ES-I3 (cell line): ENCODE measurements at regions not wholly inside any gene's neighbourhood (a gene's known extent, or its start where the extent isn't known, plus 50 kb on each side); places are given as distances from the start of the nearest gene placed in this dataset.
"Not testable (repeated sequence)": the region's sequence is repeated elsewhere in the genome, so short reads cannot be mapped to it uniquely, and the experiment has no call there.

ENCODE experiments used
- H3K36me3 ChIP-seq: 2 replicates; pipeline ENCODE4 v1.6.1; 2013; ENCODE audit warnings: mild to moderate bottlenecking, low read length, control low read depth, moderate library complexity; ENCODE audit not compliant: insufficient read depth
- H3K4me1 ChIP-seq: 2 replicates; pipeline ENCODE4 v1.6.1; 2013; ENCODE audit warnings: mild to moderate bottlenecking, control low read depth, low read length; ENCODE audit not compliant: insufficient read depth
- H3K9ac ChIP-seq: 2 replicates; pipeline ENCODE4 v1.6.1; 2013; ENCODE audit warnings: low read depth, mild to moderate bottlenecking, low read length, moderate library complexity
- H3K9me3 ChIP-seq: 2 replicates; pipeline ENCODE4 v1.6.1; 2013; ENCODE audit warnings: mild to moderate bottlenecking, low read length, moderate library complexity; ENCODE audit not compliant: control insufficient read depth, insufficient read depth

GRCh38 chr16:59859676-59860402, 1125.7 kb upstream of the GOT2 start:
- Histone ChIP-seq H3K9me3 (no peaks in the 10 kb centered on the region), H3K9ac (no peak overlapping the region), H3K4me1 (no peaks in the 10 kb centered on the region), H3K36me3 (no peaks in the 10 kb centered on the region)

DNA sequence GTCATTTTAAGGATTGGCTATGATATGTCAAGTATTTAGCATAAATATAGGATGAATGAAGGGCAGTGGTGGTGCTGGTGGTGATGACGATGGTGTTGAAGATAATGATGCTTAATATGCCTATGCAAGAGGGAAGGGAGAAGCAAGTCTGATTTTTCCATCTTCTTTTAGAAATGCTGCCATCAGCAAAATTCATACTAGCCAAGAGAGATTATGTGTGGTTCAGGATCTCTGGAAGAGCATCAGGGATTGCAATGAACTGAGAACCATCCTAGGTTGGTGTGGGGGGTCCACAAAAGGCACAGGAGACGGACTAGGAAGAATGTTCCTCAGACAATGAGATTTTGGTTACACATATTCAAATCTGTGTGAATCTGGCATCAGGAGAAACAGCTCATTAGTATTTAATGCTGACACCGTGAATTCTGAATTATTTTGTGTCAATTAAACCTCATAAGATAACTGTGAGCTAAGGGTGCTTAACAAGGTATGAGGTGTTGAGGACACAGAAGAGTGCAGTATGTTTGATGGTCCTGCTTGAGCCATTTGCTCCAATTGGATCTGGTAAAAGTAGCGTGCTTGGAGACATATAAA, 1120.8 kb upstream of the GOT2 start:
- no peak overlapping the region for H3K9ac ChIP-seq

DNA sequence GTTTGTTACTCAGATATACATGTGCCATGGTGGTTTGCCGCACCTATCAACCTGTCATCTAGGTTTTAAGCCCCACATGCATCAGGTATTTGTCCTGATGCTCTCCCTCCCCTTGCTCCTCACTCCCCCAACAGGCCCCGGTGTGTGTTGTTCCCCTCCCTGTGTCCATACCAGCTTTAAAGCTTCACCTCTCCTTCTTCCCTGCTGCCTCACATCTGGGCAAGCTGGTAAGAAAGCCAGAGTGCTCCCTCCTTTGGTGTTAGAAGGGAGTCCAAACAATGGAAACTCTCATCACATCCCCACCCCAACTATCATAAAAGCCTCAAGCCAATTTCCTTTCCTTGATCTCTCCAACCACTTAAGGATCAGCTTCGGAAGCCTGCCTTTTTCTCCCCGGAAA, 1115.6 kb upstream of the GOT2 start:
- no peaks in the 10 kb centered on the region for H3K9me3 ChIP-seq
- no peaks in the 10 kb centered on the region for H3K4me1 ChIP-seq
- H3K9ac ChIP-seq: no peak overlapping the region
- no peaks in the 10 kb centered on the region for H3K36me3 ChIP-seq

More for the DNA sequence above, 1120.8 kb upstream of the GOT2 start:
- Histone ChIP-seq H3K36me3 (no peaks in the 10 kb centered on the region), H3K9me3 (no peaks in the 10 kb centered on the region), H3K4me1 (no peaks in the 10 kb centered on the region)

DNA sequence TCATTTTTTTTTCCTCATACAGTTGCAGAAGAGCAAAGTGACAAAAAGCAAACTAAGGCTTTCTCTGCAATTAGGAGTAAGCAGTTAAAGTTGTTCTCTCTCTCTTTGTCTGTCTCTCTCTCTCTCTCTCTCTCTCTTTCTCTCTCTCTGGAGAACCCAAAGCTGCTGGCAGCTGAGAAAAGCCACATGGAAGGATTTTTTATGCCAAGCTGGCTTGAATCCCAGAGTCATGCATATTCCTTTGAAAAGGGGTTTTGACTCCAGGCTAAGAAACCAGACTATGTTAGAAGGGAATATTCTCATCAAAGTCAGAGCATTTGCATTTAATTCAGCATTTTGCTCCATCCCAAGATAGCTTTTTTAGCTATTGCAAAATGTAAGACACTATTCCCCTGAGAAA, 1114.2 kb upstream of the GOT2 start:
- Histone ChIP-seq H3K36me3 (no peaks in the 10 kb centered on the region), H3K4me1 (no peaks in the 10 kb centered on the region), H3K9ac (no peak overlapping the region), H3K9me3 (no peaks in the 10 kb centered on the region)

DNA sequence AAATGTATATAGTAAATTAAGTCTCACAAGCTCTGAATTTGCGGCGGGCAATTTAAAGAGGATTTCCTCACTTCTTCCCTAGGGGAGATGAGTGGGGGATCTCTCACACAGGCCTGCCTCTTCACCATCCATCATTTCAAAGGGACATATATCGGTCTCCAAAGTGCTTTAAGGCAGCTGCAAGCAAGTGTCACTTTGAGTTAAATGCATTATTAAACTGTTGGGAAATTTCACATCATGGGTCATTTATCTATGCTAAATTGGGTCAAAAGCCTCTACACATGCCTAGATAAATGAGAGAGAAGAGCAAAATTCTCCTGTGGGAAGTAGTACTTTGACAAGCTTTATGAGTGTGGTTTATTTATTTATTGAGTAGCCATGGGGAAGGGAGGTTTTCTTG, 1106.1 kb upstream of the GOT2 start:
- Histone ChIP-seq H3K9me3 (no peaks in the 10 kb centered on the region; the same call in 1 of the 2 replicates), H3K9ac (no peak overlapping the region), H3K4me1 (no peaks in the 10 kb centered on the region), H3K36me3 (no peaks in the 10 kb centered on the region)

DNA sequence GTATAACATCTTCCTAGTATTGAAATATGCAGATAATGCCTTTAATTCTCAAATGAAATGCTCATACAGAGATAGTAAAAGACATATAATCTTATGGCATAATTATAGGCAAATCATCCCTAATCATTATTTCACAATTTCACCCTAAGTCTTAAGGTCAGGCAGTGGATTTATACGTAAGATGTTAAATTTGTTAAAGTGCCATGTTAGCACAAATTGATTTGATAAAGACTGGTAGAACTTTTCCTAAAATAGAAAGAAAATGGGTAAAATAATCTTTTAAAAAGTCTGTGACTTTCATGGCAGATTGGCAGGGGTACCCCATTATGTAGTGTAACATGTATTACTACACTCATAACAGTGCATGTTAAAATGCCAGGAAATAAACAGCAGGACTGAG, 1092.7 kb upstream of the GOT2 start:
- Histone ChIP-seq H3K36me3 (no peaks in the 10 kb centered on the region), H3K4me1 (no peaks in the 10 kb centered on the region), H3K9me3 (no peaks in the 10 kb centered on the region)

GRCh38 chr16:59809488-59809887, 1075.4 kb upstream of the GOT2 start:
- H3K4me1 ChIP-seq, H3K9ac ChIP-seq, H3K9me3 ChIP-seq, H3K36me3 ChIP-seq: not testable (repeated sequence)

More for the DNA sequence above, 1092.7 kb upstream of the GOT2 start:
- no peak overlapping the region for H3K9ac ChIP-seq

DNA sequence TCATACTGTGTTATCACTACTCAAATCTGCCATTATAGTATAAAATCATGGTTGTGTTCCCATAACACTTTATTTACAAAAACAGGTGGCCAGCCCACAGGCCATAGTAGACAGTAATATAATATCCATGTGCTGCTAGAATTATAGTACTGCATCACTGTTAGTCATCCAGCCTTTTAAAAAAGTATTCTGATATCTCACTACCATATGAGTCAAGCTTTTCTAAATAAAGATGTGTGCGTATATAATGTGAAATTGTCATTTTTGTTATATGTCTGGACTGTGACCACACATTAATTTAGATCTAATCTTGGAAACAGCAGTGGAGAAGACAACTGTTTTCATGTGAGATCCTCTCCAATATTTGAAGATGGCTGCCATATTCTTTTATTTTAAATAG, 1049.1 kb upstream of the GOT2 start:
- Histone ChIP-seq H3K36me3 (no peaks in the 10 kb centered on the region), H3K9ac (no peak overlapping the region), H3K9me3 (no peaks in the 10 kb centered on the region; the same call in 1 of the 2 replicates), H3K4me1 (no peaks in the 10 kb centered on the region)

DNA sequence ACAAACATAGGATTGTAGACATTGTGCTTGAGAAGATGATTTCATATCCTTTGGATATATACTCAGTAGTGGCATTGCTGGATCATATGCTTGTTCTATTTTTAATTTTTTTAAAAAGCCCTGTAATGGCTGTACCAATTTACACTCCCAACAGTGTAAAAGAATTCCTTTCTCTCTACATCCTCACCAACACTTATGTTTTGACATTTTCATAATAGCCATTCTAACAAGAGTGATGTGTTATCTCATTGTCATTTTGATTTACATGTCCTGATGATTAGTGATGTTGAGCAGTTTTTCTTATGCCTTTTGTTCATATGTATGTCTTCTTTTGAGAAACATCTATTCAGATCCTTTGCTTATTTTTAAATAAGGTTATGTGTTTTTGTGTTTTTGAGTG, 1039.2 kb upstream of the GOT2 start:
- H3K9ac ChIP-seq: no peak overlapping the region
- H3K9me3 ChIP-seq: no peaks in the 10 kb centered on the region
- no peaks in the 10 kb centered on the region for H3K4me1 ChIP-seq
- H3K36me3 ChIP-seq: no peaks in the 10 kb centered on the region

DNA sequence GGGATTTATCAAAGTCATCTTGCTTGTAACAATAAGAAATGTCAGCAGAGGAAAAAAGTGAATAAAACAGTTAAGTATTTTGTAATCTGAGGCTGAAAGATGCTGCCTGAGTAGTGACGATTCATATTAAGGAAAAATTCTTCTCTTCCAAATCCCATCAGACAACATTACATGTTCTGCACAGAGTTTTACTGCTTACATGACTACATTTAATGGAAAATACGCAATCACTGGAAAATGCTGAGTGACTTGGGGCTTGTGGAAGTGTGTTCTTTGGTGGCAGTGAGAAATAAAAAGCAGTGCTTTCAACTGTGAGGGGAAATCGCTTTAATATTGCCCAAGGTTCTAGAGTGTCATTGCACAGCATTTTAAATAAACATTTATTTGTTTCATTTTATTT, 1025.2 kb upstream of the GOT2 start:
- H3K4me1 ChIP-seq: no peaks in the 10 kb centered on the region
- H3K36me3 ChIP-seq: no peaks in the 10 kb centered on the region
- H3K9ac ChIP-seq: no peak overlapping the region
- no peaks in the 10 kb centered on the region for H3K9me3 ChIP-seq

DNA sequence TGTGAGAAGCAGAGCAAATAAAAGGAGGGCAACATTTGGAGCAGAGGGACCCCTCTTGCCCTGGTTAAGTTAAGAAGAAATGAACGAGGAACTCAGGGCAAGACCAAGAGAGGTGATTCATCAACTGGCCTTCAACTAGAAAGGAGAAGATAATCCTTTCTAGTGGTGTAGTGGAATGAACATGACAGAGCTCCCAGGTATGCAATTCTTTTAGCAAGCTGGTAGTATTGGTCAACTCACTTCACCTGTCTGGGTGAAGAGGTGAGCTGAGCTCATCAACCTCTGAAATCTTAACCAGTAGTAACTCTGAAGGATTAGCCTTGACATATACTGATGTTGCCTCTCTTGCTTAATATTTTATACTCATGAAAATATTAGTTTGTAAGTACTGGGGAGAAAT, 1024.7 kb upstream of the GOT2 start:
- no peaks in the 10 kb centered on the region for H3K36me3 ChIP-seq
- no peaks in the 10 kb centered on the region for H3K9me3 ChIP-seq
- no peak overlapping the region for H3K9ac ChIP-seq
- H3K4me1 ChIP-seq: no peaks in the 10 kb centered on the region

- Histone ChIP-seq H3K9ac (no peak overlapping the region), H3K4me1 (no peaks in the 10 kb centered on the region), H3K36me3 (no peaks in the 10 kb centered on the region), H3K9me3 (no peaks in the 10 kb centered on the region)
These were observed 1020.7 kb upstream of the GOT2 start for GRCh38 chr16:59754854-59755253.

DNA sequence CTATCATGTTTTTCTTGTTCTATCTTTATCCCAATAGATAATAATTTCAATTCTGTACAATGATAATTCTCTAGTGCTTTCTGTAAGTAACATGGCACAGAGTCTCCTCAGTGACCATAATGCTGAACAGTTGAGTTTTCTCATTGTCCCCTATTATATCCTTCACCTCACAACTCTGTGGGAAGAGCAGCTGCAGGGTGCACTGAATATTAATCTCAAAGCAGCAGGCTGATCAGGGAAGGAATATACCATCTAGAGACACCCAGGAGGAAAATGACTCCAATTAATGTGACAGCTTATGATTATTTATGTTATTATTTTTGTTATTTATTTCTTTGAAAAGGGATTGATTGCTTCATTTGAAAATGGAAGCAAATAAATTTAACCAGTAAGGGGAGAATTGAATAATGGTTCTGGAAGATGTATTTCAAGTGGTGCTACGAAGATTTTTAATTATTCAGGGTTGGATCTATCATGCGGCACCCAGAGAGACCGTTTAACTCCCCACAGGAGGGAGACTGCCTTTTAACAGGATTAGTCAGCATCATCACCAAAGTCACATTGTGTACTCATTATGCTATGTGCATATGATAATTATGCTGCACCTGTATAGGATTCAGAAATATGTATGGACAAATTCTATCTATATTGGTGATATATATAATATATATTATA, 1015.7 kb upstream of the GOT2 start:
- Histone ChIP-seq H3K4me1 (no peaks in the 10 kb centered on the region), H3K9ac (no peak overlapping the region), H3K36me3 (no peaks in the 10 kb centered on the region), H3K9me3 (no peaks in the 10 kb centered on the region)

GRCh38 chr16:59748531-59748930, 1014.4 kb upstream of the GOT2 start:
- H3K9me3 ChIP-seq: no peaks in the 10 kb centered on the region
- no peak overlapping the region for H3K9ac ChIP-seq
- no peaks in the 10 kb centered on the region for H3K4me1 ChIP-seq
- no peaks in the 10 kb centered on the region for H3K36me3 ChIP-seq

DNA sequence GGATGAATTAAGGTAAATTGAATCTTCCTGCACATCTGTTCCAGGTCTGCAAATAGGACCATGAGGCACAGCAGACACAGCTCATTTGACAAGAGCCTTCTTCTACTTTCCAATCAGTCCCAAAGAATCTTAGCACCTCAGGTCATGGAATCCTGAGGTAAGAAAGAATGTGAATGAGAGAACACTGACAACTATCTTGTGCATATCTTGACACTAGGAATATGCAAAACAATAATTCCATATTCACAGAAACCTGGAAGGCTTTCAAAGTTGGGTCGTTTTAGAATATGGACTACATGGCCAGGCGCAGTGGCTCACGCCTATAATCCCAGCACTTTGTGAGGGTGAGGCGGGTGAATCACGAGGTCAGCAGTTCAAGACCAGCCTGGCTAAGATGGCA, 1009.4 kb upstream of the GOT2 start:
- Histone ChIP-seq H3K9me3 (no peaks in the 10 kb centered on the region), H3K36me3 (no peaks in the 10 kb centered on the region), H3K9ac (no peak overlapping the region), H3K4me1 (no peaks in the 10 kb centered on the region)
